ENCODE measurements at regions not wholly inside any gene's neighbourhood (a gene's known extent, or its start where the extent isn't known, plus 50 kb on each side); places are given as distances from the start of the nearest gene placed in this dataset.
"Not testable (repeated sequence)": the region's sequence is repeated elsewhere in the genome, so short reads cannot be mapped to it uniquely, and the experiment has no call there.

DNA sequence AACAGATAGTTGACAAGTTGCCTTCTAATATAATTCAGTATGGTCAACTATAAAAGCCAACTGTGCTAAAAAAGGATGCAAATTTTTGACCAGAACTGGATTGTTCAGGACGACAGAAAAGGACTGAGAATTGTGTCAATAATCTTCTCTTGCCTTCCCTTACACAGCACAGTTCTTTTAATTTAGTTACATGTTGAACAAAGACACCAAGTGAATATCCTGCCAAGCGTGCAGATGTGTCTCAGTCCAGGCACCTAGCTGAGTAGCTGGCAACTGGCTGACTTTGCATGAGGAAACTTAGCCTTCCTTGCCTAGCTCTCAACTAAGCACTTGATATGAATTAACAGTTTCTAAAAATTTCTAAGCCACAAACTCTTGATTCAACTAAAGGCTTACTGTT is 801.4 kb downstream of the BCL11A start:
- intact Hi-C loops (cut with micrococcal nuclease) = no loop called here

DNA sequence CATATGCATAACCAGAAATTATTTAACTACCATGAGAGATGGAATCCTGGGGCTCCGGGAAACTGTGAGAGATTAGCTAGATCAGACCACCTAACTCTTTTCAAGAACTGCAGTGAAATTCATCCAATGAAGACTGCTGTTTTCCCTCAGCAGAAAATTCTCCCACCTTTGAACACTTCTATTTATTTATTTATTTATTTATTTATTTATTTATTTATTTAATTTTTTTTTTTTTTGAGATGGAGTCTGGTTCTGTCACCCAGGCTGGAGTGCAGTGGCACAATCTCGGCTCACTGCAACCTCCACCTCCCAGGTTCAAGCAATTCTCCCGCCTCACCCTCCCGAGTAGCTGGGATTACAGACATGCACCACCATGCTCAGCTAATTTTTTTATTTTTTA is 802.2 kb downstream of the BCL11A start:
- intact Hi-C loops (cut with micrococcal nuclease) = not testable (repeated sequence)

DNA sequence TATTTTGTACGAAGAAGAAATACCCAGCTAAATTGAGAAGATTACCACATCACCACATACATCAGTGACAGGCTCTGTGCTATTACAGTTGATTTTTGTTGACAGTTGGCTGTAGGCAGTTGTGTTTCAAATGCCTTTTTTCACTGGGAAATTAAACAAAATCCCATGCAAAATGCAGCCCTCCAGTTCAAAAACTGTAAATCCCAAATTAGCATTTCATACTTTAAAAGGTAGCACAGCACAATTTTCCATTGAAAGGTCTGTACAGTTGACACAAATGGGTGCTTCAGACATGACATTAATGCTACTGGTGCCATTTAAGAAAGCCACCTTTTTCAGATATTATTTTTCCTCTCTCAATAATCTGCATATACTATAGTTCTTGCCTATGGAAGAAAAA is 807.2 kb downstream of the BCL11A start:
- intact Hi-C loops (cut with micrococcal nuclease) = no loop called here

- intact Hi-C loops (cut with micrococcal nuclease) = no loop called here
Measured at GRCh38 chr2:59745085-59745484, 808.4 kb downstream of the BCL11A start.

DNA sequence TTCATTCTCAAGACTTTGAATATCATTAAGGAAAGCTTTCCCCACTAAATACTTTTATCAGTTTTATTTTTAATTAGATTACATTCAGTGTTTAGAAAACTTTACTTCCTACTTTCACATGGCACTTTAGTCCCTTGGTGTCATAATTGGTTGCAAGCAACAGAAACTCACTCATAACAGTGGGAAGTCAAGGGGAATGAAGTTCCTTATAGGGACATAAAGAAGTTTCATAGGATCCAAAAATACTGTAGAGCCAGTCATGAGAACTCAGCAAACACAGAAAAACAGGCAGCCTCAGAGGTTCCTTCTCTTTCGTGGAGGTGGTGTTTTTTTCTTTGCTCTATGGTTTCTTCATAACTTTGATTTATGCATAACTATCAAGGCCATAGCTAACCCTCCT is 809.0 kb downstream of the BCL11A start:
- intact Hi-C loops (cut with micrococcal nuclease) = no loop called here

- intact Hi-C loops (cut with micrococcal nuclease) = no loop called here
Measured at GRCh38 chr2:59741840-59742239, 811.6 kb downstream of the BCL11A start.

DNA sequence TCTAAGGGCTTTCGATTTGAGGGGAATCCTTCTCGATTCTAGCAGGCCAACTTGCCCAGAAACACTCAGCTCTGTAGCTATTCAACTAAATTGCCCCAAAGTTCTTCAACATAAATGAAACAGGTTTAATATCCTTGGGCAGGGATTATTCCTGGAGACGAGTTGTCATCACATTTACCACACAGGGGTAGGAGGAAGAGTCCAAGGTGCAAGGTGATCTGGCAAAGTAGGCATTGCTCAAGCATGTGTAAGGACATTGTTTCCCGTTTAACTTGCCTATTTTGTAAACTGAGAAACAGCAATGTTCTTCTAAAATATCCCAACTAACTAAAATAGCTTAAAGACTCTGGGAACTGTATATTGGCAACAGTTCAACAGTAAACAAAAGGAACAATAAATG is 814.3 kb downstream of the BCL11A start:
- intact Hi-C loops (cut with micrococcal nuclease) = no loop called here

DNA sequence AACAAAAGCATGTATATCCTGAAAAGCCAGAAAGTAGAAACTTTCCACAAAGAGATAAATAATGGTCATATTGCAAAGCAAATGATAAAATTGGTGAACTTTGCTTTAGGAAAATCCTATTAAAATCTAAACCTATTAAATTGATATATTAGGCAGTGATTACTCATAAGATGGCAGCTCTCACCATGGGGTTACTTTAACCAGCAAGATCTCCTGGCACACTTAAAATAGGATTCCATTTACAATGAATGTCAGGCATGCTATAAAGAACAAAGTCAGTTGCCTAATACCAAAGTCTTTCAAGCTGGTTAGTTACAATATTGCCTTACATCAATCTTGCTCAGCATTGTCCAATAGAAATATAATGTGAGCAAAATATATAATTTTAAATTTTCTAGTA is 816.2 kb downstream of the BCL11A start:
- intact Hi-C loops (cut with micrococcal nuclease) = no loop called here

GRCh38 chr2:59734743-59735142 is 818.7 kb downstream of the BCL11A start:
- intact Hi-C loops (cut with micrococcal nuclease) = no loop called here

DNA sequence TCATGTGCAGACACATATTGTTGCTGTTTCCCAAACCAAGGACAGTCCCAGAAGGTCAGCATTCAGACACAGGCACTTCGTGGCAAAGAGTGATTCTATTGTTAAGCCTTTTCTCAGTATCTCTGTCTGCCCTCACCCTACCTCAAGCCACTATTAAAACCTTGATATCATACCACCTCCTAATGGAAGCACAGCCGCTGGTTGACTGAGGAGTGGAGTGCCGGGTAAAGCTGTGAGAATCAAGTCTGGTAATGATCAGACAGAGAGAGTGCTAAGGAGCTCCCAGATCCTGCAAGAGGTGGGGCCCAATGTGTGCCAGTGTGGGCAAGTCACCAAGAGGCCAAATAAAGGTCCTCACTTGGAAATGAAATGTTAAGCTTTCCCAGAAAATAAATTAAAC is 819.5 kb downstream of the BCL11A start:
- intact Hi-C loops (cut with micrococcal nuclease) = no loop called here

GRCh38 chr2:59733567-59733930 is 819.9 kb downstream of the BCL11A start:
- intact Hi-C loops (cut with micrococcal nuclease) = no loop called here

DNA sequence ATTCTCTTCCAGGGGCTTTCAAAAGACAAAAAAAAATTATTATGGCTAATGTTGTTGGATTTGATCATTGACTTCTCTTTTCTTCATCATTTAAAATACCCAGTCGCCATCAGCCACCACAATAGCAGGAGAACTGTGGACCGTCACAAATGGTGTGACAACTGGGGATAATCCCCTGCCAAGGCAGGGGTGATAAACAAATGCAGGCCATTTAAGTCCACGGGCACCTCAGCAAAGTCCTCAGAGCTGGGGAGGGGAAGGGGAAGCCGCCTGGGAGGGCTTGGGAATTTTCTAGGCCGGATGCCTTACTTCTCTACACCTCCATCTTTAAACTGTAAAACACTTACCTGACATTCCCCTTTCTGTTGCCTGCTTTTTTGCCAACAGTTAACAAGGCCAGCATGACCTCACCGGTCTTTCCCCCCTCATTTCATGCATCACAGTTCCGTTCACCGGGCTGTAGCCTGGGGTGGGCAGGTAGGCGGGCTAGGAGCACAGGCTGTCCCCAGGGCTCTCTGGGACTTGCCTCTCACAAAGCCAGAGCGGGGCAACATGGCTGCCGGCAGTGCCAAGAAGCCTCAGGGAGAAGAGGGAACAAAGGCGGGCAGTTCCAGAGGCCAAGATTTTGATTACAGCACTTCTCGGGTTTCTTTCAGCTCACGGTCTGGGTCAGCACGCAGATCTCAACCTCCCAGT is 820.4 kb downstream of the BCL11A start:
- intact Hi-C loops (cut with micrococcal nuclease) = no loop called here

GRCh38 chr2:59727121-59727590 is 826.3 kb downstream of the BCL11A start:
- intact Hi-C loops (cut with micrococcal nuclease) = no loop called here

DNA sequence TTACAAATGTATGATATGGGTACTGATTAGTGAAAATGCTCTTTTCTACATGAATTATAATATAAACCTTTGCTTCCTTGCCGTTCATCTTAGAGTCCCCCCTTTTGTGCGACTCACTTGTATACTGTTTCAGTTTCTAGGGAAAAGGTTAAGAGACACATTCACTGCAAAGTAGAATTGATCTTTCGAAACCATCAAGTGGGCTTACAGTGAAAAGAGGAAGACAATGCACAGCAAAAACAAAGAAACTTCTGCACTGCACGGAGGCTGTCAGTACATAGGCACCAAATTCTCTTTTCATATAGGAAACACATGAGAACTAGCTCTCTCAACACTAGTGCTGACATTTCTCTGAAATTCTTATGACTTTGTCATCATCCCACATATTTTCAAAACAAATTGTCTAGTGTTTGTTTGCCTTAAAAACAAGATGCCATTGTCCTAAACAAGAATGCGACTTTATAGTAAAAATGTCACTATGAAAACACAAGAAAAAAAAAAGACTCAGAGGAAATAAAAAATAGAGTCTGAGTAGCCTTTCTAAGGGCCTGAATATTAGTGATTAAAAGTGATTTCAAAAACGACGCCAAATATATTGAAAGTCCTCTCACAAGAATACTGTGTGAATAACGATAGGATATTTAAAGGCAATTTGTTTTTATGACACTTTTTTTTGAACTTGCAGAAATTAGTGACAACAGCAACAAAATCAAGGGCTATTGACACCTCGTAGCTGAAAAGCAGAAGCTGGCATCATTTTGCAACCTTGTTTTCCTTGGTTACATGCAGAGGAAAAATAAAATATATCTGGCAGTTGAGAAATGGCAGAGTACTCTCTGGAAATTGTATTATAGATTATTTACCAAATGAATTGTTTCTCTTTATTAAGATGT is 827.0 kb downstream of the BCL11A start:
- intact Hi-C loops (cut with micrococcal nuclease) = no loop called here

- intact Hi-C loops (cut with micrococcal nuclease) = no loop called here
Measured at GRCh38 chr2:59724746-59725145, 828.7 kb downstream of the BCL11A start.

DNA sequence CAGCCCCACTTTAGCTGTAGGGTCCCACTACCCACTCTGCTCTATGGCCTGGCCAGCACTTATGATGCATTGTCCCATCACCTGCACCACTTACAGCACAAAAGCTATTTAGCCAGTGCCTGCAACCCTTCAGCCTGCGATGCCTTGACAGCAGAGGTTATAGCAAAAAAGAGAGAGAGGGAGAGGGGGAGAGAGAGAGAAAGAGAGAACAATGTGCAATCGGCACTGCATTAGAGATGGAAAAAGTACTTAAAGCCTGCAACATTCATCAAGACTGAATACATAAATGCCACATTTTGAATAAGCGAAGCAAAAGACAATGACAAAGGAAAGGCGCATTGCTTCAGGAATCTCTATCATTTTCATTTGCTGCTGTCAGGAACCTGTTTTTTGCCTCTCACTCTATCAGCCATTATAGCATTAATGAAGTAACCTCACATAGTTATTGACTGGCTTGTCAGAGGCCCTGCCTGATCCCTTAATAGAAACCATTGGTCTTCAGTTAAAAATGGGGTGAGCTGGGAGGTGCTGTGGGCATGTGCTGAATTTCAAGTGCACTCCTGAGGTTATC is 833.1 kb downstream of the BCL11A start:
- intact Hi-C loops (cut with micrococcal nuclease) = no loop called here

DNA sequence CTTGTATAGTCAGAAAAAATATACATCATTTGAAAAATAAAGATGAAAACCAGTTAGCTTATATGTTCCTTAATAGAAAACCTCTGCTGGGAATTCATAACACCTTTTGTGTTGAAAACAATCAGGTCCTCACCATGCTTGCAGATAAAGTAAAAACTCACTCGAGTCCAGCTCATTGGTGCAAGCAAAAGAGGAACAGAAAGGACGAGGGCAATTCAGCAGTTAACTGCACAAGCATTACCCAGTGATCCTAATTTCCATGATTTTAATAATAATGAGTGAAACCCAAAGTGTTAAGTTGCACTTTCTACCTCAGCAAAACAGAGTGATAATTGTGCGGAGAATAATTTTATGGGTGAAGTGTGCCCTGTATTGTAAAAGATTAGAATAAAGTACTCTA is 839.9 kb downstream of the BCL11A start:
- intact Hi-C loops (cut with micrococcal nuclease) = no loop called here

GRCh38 chr2:59711121-59711520 is 842.3 kb downstream of the BCL11A start:
- intact Hi-C loops (cut with micrococcal nuclease) = no loop called here

DNA sequence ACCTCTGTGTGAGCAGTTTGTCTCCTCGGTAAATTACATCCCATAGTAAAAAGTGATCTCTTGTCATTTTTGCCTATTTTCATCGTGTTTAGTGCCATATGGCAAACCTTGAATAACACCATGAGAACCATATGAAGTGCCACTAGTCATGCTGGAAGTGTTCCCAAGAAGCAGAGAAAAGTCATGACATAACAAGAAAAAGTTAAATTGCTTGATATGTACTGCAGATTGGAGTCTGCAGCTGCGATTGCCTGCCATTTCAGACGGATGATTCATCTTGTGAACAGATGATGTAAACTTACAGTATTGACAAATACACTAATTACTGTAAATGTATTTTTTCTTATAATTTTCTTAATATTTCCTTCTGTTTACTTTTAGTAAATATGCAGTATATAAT is 846.7 kb downstream of the BCL11A start:
- intact Hi-C loops (cut with micrococcal nuclease) = no loop called here

- intact Hi-C loops (cut with micrococcal nuclease) = no loop called here
Measured at GRCh38 chr2:59703796-59704195, 849.7 kb downstream of the BCL11A start.

DNA sequence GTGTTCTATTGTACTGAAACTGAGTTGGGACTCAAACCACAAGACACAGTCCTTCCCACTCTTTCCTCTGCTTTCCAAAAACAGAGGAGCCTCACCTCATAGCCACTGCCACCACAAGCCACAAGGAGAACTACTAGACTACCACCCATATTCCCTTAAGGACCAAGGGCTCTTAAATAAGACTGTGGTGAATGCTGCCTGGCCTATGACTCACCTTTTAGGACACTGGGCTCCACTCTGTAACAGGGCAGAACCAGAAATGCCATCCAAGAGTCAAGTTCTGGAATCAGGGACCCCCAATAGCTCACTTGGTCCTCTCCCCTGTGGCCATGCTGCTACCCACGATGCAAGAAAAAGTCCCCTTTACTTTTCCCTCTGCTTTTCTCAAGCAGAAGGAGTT is 851.4 kb downstream of the BCL11A start:
- intact Hi-C loops (cut with micrococcal nuclease) = no loop called here

- intact Hi-C loops (cut with micrococcal nuclease) = no loop called here
Measured at GRCh38 chr2:59701271-59701994, 852.0 kb downstream of the BCL11A start.
